Right atrium auricular region (tissue), 2 donors: ENCODE measurements at regions not wholly inside any gene's neighbourhood (a gene's known extent, or its start where the extent isn't known, plus 50 kb on each side); places are given as distances from the start of the nearest gene placed in this dataset.

ENCODE experiments used
- DNase-seq: peaks from one replicate; pipeline ENCODE4 v3.0.0-alpha.2; 2019; ENCODE audit warnings: low spot score
- H3K27ac ChIP-seq, 2 donors: fragments of 200-600 bp; sonication (generic); 1 replicate in 1 of 2; 2 replicates in 1 of 2; pipeline ENCODE4 v1.5.1; 2016 to 2019
- H3K27me3 ChIP-seq, 2 donors: fragments of 200-600 bp; sonication (generic); one replicate each; pipeline versions ENCODE4 v1.5.1 to v1.6.0; 2017 to 2019
- H3K36me3 ChIP-seq: fragments of 200-600 bp; sonication (generic); one replicate; pipeline ENCODE4 v1.5.1; 2016
- H3K4me1 ChIP-seq, 2 donors: fragments of 200-600 bp; sonication (generic); one replicate each; pipeline versions ENCODE4 v1.5.1 to v1.6.0; 2017 to 2019
- H3K4me3 ChIP-seq, 2 donors: fragments of 200-600 bp; sonication (generic); 1 replicate in 1 of 2; 2 replicates in 1 of 2; pipeline ENCODE4 v1.5.1; 2017 to 2019; ENCODE audit warnings: mild to moderate bottlenecking in 1 of 2, moderate library complexity in 1 of 2
- H3K9me3 ChIP-seq, 2 donors: fragments of 200-600 bp; sonication (generic); one replicate each; pipeline ENCODE4 v1.5.1; 2019
- CTCF ChIP-seq, 2 donors: fragments of 200-600 bp; sonication (generic); IDR thresholded peaks; one replicate each; pipeline ENCODE4 v1.5.1; 2019; ENCODE audit warnings: antibody characterized with exemption in 2 of 2

DNA sequence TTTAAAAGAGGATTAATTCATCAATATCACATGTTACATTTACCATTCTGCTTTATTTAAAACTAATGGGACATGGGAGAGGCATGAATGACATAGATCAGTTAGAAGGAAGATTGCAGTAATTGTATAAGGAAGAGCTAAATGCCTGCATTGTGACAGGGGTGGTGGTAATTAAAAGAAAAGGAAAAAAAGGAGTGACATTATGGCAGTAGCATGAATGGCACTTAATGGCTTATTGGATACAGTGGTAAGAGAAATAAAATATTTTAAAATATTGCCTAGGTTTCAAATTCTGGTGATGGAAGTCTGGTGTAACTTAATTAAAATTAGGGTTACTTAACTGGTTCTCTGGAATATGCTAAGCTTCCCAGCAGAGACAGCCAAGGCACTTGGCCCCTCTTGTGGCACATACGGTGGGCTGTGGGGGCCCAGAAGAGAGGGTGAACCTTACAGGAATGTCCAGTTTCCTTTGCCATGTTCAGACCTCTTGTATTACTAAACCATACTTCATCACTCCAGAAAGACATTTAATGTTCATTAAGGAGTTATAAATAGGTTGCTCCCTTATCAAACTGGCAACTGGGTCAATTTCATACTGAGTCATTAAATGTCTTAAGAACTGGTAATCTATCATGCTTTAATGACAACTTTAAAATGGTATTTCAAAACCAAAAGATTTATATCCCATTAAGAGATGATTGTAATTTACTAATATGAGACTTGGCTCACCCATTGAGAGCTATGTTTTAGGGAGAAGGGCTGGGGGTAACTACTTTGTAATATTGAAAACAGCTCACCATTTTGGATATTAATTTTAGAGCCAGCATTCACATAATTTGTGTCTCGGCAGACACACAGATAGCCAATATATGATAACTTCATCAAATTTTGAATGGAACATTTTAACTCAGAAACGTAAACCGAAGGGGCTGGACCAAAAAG is 798.9 kb upstream of the PIK3C3 start:
- Histone ChIP-seq H3K27me3 (no peaks in the 10 kb centered on the region), H3K4me3 (no peak overlapping the region), H3K27ac (no peak overlapping the region), H3K9me3 (no peaks in the 10 kb centered on the region), H3K36me3 (no peaks in the 10 kb centered on the region), H3K4me1 (no peaks in the 10 kb centered on the region)
- no peak for DNase-seq
- TF ChIP-seq CTCF (IDR thresholded peaks at IDR 0.05) = no peak

- Histone ChIP-seq H3K27ac (no peak overlapping the region), H3K27me3 (no peaks in the 10 kb centered on the region), H3K36me3 (no peaks in the 10 kb centered on the region), H3K4me1 (no peaks in the 10 kb centered on the region), H3K4me3 (no peak overlapping the region), H3K9me3 (no peaks in the 10 kb centered on the region)
- DNase-seq = no peak
- no peak for TF ChIP-seq CTCF (IDR thresholded peaks at IDR 0.05)
Observed at GRCh38 chr18:41155025-41155424, 800.0 kb upstream of the PIK3C3 start.

DNA sequence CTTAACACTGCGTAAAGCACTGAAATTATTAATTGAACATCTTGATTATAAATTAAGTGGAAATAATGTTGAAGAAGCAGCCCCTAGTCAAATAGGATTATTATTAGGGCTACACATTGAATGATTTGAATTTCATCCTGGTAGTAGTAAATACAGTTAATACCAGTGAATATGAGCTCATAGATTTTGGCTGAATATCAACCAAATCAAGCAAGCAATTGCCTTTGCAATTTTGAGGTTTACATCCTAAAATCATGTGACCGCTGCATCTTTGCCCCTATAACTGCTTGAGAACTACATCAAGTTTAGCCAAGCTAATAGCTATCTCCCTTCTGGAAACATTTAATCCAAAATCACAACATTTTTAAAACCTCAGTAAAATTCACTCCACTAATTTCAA is 801.2 kb upstream of the PIK3C3 start:
- no peaks in the 10 kb centered on the region for H3K36me3 ChIP-seq
- no peak for TF ChIP-seq CTCF (IDR thresholded peaks at IDR 0.05)
- H3K27me3 ChIP-seq = no peaks in the 10 kb centered on the region
- no peak overlapping the region for H3K27ac ChIP-seq
- H3K4me1 ChIP-seq = no peaks in the 10 kb centered on the region
- DNase-seq = no peak
- H3K9me3 ChIP-seq = no peaks in the 10 kb centered on the region
- H3K4me3 ChIP-seq = no peak overlapping the region

GRCh38 chr18:41150316-41150715 is 804.7 kb upstream of the PIK3C3 start:
- no peaks in the 10 kb centered on the region for H3K4me1 ChIP-seq
- H3K9me3 ChIP-seq = no peaks in the 10 kb centered on the region
- no peaks in the 10 kb centered on the region for H3K36me3 ChIP-seq
- DNase-seq = no peak
- H3K27me3 ChIP-seq = no peaks in the 10 kb centered on the region
- no peak overlapping the region for H3K27ac ChIP-seq
- H3K4me3 ChIP-seq = no peak overlapping the region
- no peak for TF ChIP-seq CTCF (IDR thresholded peaks at IDR 0.05)

- Histone ChIP-seq H3K9me3 (no peaks in the 10 kb centered on the region), H3K4me3 (no peak overlapping the region), H3K27me3 (no peaks in the 10 kb centered on the region), H3K27ac (no peak overlapping the region), H3K36me3 (no peaks in the 10 kb centered on the region), H3K4me1 (no peaks in the 10 kb centered on the region)
- no peak for DNase-seq
- no peak for TF ChIP-seq CTCF (IDR thresholded peaks at IDR 0.05)
Observed at GRCh38 chr18:41146301-41146700, 808.7 kb upstream of the PIK3C3 start.

GRCh38 chr18:41145516-41145915 is 809.5 kb upstream of the PIK3C3 start:
- Histone ChIP-seq H3K4me3 (no peak overlapping the region), H3K27ac (no peak overlapping the region), H3K36me3 (no peaks in the 10 kb centered on the region), H3K27me3 (no peaks in the 10 kb centered on the region), H3K9me3 (no peaks in the 10 kb centered on the region), H3K4me1 (no peaks in the 10 kb centered on the region)
- no peak for TF ChIP-seq CTCF (IDR thresholded peaks at IDR 0.05)
- DNase-seq = no peak
